Omental fat pad (tissue), 3 donors: ENCODE measurements at regions not wholly inside any gene's neighbourhood (a gene's known extent, or its start where the extent isn't known, plus 50 kb on each side); places are given as distances from the start of the nearest gene placed in this dataset.

Experiments used
- ATAC-seq: fragments of 150-250 bp; one replicate; pipeline ENCODE4 v1.9.1; 2016; ENCODE audit warnings: mild to moderate bottlenecking, moderate library complexity; ENCODE audit not compliant: low FRiP score
- DNase-seq: peaks from one replicate; pipeline ENCODE4 v3.0.0-alpha.2; 2019; ENCODE audit warnings: low spot score
- TF ChIP-seq, protein P1 (sequence below), 3 donors: fragments of 450-650 bp; IDR thresholded peaks; one replicate each; pipeline ENCODE4 v1.5.1; 2016 to 2017; ENCODE audit warnings: antibody characterized with exemption in 3 of 3, mild to moderate bottlenecking in 3 of 3, moderate library complexity in 2 of 3

DNA sequence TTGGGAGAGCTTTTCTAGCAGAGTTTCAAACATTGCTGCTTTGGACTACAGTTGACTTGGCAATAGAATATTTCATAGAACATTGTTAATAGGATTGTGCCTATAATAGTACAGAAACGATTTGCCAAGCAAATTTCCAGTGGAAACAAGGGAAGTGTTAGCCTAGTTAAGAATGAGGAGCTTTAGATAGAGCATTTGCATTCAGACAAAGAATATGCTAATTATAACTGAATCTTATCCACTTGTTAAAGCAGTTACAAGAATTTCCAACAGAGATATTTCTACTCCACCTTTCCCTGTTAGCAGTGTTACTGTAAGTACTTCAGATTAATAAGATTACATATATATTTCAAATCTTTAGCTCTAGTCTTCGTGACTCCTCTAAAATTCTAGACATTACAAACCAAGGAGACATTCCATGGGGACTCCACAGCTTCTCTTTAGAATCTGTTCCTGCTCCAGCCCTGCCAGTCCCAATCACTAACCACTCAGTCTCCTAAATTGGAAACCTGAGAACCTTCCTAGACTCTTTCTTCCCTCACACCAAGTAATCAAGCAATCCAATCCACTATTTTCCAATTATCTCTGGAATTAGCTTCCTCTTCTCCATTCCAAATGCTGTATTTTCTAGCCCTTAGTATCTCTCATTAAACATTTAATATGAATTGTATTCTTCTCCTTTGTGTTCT lies 141.8 kb upstream of the PBX1 start:
- ATAC-seq (no peak), DNase-seq (no peak)
- TF ChIP-seq, protein P1, sequence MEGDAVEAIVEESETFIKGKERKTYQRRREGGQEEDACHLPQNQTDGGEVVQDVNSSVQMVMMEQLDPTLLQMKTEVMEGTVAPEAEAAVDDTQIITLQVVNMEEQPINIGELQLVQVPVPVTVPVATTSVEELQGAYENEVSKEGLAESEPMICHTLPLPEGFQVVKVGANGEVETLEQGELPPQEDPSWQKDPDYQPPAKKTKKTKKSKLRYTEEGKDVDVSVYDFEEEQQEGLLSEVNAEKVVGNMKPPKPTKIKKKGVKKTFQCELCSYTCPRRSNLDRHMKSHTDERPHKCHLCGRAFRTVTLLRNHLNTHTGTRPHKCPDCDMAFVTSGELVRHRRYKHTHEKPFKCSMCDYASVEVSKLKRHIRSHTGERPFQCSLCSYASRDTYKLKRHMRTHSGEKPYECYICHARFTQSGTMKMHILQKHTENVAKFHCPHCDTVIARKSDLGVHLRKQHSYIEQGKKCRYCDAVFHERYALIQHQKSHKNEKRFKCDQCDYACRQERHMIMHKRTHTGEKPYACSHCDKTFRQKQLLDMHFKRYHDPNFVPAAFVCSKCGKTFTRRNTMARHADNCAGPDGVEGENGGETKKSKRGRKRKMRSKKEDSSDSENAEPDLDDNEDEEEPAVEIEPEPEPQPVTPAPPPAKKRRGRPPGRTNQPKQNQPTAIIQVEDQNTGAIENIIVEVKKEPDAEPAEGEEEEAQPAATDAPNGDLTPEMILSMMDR (IDR thresholded peaks at IDR 0.05), result no peak

DNA sequence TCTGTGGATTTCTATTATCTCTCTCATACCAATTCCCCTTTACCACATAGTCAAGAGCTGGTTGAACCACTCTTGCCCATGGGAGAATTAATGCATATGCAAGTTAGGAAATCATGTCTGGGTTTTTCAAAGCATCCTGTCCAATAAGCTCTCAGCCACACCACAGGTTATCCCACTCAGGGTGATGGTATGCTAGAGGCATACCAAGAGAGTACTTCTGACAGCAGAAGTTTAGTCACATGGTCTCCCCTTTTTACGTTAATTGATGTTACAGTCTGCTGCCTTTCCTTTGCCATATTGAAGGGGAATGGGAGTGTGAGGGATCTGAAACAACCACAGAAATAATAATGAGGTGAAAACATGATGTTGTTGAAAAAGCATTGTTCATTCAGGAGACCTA lies 135.8 kb upstream of the PBX1 start:
- TF ChIP-seq, protein P1 (IDR thresholded peaks at IDR 0.05), result no peak
- DNase-seq (no peak), ATAC-seq (no peak)

DNA sequence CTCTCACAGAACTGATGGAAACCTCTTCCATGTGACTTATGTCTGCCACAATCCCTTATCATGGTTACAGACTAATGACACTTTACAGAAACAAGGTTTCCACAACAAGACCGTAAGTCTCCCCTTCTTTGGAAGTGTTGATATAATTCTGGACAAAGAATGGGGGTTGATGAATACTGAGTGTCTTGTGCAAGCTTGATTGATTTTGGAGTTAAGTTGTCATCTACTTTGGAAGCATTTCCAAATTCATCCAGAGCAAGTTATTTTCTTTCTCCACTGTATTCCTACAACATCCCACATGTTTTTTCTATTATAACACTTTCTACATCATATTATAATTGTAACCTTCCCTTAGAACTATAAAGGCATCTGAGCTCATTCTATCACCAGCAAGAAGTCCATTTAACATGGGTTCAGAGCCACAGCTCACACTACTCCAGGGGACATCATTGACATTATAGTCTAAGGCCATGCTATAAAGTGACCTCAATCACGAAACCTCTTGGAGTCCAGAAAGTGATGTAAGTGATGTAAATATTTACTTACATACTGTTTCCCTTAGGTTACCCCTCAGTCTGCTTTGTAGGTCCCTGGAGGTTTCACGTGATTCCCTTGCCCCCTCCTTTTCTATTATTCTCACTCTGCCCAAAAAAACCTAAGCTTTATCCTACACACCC lies 125.7 kb upstream of the PBX1 start:
- ATAC-seq (no peak), DNase-seq (no peak)
- TF ChIP-seq, protein P1 (IDR thresholded peaks at IDR 0.05), result no peak

DNA sequence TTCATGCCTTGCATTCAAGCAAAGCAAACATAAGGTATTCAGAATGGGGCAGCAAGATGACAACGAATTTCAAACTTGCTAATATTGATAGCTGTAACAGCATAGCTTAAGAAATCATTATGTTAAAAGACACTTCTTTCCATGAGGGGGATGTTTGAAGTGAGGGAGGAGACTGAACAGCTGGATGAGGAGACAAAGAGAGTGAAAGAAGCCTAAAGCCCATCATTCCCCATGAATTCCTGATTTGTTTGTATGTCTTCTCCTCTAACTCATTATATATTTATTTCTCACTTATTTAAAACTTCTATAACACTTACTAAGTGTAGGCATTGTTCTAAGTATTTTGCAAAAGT lies 125.2 kb upstream of the PBX1 start:
- TF ChIP-seq, protein P1 (IDR thresholded peaks at IDR 0.05), result no peak
- DNase-seq, result no peak
- ATAC-seq, result no peak

DNA sequence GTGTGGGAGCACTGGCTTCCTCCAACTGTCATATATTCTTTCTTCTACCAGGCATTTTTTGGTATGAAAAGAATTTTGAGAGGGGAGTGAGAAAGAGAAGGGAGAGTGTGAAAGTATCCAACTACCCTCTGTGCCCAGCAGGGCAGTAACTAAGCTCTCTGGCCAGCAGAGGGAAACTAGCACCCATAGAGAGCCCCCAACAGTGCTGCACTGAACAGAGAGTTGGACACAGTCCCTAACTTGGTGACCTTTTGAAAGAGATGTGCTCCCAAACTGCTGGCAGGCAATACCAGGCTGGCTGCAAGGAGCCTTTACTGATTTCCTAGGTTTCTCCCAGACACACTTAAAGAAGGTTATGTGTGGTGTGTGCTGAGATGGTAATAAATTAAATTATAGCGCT lies 118.8 kb upstream of the PBX1 start:
- DNase-seq (no peak), ATAC-seq (peak; percentile 20)
- TF ChIP-seq, protein P1 (IDR thresholded peaks at IDR 0.05), result no peak

DNA sequence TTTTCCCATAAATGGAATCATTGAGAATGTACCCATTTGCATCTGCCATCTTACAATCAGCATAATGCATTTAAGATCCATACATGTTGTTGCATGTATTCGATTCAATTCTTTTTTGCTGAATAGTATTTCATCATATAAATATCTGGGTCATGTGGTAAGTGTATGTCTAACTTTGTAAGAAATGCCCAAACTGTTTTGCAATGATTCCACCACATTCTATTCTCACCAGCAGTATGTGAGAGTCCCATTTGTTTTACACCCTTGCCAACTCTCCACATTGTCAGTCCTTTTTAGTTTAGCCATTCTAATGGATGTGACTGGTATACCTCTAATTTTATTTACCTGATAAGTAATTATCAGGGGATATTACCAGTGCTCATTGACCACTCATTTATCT lies 115.8 kb upstream of the PBX1 start:
- ATAC-seq (peak; percentile 52), DNase-seq (no peak)
- TF ChIP-seq, protein P1 (IDR thresholded peaks at IDR 0.05), result no peak

DNA sequence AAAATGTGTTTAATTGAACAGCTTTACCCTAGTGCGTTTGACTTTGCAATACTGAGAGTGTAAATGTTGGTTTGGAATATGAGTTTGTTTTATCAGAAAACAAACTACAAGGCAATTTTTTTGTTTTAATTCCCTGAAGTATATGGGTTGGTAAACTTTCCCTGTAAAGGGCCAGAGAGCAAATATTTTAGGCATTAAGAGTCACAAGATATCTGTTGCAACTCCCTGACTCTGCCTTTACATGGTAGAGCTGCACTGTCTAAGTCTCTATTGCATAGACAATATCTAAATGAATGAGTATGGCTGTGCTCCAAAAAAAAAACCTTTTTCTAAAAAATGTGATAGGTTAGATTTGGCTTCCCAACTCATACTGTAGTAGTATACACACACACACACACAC lies 115.1 kb upstream of the PBX1 start:
- DNase-seq (no peak), ATAC-seq (no peak)
- TF ChIP-seq, protein P1 (IDR thresholded peaks at IDR 0.05), result no peak
